GM18951 (cell line): ENCODE measurements at regions not wholly inside any gene's neighbourhood (a gene's known extent, or its start where the extent isn't known, plus 50 kb on each side); places are given as distances from the start of the nearest gene placed in this dataset.
"Not testable (repeated sequence)": the region's sequence is repeated elsewhere in the genome, so short reads cannot be mapped to it uniquely, and the experiment has no call there.

Source experiments
- POLR2A ChIP-seq: IDR thresholded peaks from 4 replicates; pipeline ENCODE4 v1.6.1; 2011; ENCODE audit warnings: mild to moderate bottlenecking; ENCODE audit not compliant: insufficient read length, insufficient read depth; ENCODE audit errors: extremely low read depth
- in situ Hi-C: fragments of 300-500 bp; cut with MboI; formaldehyde crosslinking; loops from one replicate; pipeline ENCODE4 v1.12.0; 2022; ENCODE audit warnings: low sequenced_read_pairs, mixed read lengths, inconsistent platforms; ENCODE audit not compliant: unreplicated experiment

DNA sequence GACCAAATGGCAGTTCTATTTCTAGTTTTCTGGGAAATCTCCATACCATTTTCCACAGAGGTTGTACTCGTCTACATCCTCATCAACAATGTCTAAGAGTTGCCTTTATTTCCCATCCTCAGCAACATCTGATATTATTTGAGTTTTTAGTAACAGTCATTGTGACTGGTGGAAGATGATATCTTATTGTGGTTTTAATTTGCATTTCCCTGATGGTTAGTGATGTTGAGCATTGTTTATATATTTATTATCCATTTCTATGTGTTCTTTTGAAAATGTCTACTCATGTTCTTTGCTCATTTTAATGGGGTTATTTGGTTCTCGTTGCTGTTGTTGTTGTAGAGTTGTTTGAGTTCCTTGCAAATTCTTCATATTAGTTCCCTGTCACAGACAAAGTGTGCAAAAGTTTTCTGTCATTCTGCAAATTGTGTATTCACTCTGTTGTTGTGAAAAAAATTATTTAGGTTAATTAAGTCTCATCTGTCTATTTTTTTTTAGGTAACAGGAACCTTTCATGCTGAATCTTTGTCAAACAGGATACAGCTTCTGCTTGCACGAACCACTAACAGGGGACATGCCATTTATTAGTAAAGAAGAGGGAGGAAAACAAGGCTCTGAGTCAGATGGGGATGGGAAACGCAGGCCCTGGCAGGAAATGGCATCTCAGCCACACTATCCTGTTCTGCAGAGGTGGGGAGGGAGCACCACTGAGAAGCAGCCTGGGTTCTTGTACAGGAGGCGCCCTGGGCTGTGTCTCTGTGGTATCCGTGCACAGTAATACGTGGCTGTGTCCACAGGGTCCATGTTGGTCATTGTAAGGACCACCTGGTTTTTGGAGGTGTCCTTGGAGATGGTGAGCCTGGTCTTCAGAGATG is 1196.7 kb downstream of the TMEM121 start:
- in situ Hi-C loops = not testable (repeated sequence)

DNA sequence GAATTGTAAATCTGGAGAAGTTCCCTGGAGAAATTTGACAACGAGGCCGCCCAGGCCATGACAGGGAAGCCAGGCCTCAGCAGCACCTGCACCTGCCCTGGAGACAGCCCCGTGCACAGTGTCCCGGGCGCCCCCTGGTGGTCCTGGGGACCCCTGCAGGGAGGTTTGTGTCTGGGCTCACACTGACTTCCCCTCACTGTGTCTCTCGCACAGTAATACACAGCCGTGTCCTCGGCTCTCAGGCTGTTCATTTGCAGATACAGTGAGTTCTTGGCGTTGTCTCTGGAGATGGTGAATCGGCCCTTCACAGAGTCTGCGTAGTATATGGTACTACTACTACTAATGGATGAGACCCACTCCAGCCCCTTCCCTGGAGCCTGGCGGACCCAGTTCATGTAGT is 1201.6 kb downstream of the TMEM121 start:
- in situ Hi-C loops = not testable (repeated sequence)

- in situ Hi-C loops = no loop called here
- TF ChIP-seq POLR2A = no peak
These were observed 1202.2 kb downstream of the TMEM121 start for GRCh38 chr14:106728611-106729010.

GRCh38 chr14:106729551-106729950 is 1203.2 kb downstream of the TMEM121 start:
- TF ChIP-seq POLR2A = no peak
- in situ Hi-C loops = no loop called here

GRCh38 chr14:106733771-106734170 is 1207.4 kb downstream of the TMEM121 start:
- in situ Hi-C loops = no loop called here
- no peak for TF ChIP-seq POLR2A

GRCh38 chr14:106737021-106737420 is 1210.6 kb downstream of the TMEM121 start:
- in situ Hi-C loops = no loop called here

DNA sequence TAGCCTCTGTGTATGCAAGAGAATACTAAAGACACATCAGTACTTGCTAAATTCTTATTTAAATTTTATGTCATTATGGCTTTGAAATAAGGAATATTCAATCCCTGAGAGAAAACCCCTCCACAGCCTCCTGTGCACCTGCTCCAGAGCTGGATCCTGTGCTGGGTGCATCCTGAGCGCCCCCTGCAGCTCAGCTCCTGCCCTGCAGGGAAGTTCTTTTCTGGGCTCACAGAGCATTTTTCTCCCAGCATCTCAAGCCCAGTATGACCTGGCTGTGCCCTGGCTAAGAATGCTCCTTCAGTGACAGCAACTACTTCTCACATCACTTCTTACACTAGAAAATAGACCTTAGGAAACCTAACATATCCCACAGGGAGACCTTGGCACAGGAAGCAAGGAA is 1211.7 kb downstream of the TMEM121 start:
- in situ Hi-C loops = no loop called here
- no peak for TF ChIP-seq POLR2A

More at GRCh38 chr14:106737021-106737420, 1210.6 kb downstream of the TMEM121 start:
- no peak for TF ChIP-seq POLR2A

DNA sequence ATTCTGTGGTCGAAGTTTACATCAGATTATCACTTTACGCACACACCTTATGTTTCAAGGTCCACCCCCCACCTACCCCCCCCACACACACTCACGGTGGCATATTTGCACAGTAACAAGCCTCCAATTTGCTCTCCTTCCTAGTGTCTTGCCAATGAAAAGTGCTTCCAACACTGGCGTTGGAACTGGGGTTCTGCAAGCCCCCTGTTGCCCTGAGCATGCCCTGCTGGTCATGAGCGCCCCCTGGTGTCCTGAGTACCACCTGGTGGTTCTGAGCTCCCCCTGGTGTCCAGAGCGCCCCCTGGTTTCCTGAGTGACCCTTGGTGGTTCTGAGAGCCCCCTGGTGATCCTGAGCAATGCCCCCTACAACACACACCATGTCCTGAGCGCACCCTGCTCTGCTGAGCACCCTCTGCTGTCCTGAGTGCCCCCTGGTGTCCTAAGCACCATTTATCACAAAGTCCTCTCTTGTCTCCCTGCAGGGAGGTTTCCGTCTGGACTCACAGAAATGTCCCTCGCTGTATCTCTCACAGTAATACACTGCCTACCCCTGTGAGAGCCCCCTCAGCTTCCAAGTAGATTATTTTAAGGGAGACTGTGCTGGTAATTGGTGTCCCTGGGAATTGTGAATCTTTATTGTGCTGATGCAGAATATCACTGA is 1212.3 kb downstream of the TMEM121 start:
- in situ Hi-C loops = not testable (repeated sequence)

DNA sequence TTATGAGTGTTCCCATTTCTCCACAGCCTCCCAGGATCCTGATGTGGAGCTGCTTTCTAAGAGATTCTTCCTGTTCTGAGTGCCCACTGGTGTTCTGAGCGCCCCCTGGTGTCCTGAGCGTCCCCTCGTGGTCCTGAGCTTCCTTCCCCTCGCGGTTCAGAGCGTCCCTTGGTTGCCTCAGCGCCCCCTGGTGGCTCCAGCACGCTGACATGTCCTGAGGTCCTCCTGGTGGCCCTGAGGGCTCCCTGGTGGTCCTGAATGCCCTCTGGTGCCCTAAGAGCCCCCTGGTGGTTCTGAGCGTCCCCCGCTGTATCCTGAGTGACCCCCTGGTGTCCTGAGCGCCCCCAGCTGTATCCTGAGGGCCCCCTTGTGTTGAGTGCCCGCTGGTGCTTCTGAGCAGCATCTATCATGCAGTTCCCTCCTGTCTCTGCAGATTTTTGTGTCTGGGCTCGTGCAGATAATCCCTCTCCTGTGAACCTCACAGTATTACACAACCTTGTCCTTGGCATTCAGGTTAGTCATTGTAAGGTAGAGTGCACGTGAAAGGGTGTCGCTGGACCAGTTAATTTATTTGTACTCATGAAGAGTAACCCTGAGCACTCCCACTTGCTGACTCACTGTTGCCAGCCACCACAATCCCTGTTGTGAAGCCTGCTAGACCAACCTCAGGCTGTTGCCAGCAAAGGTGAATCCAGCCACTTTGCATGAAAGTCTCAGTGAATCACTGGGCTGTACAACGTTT is 1214.9 kb downstream of the TMEM121 start:
- in situ Hi-C loops = not testable (repeated sequence)

DNA sequence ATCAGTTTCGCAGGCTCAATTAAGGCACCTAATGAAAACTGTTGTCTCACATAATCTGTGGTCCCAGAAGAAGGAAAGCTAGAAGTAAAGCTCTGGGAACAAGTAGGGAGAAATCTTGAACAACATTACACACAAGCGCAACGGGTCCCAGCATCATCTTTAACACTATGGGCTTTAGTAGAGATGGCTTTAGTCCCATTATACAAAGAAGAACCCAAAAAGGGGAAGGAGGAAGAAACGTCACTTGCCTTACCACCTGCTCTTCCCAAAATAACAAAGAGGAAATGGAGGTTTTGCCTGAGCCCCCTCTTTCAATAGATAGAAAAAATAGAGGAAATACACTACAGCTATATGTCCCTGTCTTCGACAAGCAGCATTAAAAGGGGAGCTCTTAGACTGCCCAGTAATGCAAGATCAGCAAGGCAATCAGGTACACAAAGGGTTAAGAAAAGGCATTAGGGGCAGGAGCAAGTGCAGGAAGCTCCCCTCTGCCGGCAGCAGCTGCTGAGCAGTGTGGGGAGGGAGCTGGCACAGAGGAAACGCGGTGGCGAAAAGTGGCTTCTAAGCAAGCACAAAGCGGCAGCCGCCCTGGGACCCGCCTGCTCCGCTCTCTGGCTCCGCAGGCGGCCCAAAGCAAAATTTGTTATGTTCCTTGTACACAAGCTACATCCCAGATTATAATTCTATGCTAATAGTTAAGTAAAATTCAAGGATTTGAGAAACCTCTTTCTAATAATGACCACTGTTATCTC is 1218.8 kb downstream of the TMEM121 start:
- in situ Hi-C loops = not testable (repeated sequence)

DNA sequence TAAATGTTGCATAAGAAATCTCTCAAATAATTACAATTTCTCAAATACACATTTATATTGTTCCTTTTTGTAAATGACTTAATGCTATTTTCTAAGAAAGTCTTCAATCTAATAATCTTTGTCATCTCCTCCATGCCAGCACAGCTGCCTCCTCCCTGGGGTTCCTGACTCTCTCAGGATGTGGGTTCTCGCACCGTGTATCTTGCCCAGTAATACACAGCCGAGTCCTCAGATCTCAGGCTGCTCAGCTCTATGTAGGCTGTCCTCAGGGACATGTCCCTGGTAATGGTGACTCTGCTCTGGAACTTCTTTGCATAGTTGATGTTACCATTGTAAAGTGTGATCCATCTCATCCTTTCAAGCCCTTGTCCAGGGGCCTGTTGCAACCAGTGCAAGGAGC is 1223.7 kb downstream of the TMEM121 start:
- in situ Hi-C loops = not testable (repeated sequence)

DNA sequence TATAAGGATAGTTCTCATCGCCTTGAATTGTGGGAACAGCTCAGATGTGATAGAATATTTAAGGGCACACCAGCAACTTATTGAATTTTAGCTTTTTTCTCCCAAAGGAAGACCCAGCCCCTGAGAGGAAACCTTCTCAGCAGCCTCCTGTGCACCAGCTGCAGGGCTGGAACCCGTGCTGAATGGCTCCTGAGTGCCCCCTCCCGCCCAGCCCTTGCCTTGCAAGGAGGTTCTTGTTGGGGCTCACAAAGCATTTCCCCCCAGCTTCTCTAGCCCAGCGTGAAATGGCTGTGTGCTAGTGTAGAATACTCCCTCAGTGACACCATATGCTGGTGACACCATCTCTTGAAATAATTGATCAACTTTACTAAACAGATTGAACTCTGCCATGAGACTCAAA is 1227.4 kb downstream of the TMEM121 start:
- in situ Hi-C loops = not testable (repeated sequence)

GRCh38 chr14:106757444-106757843 is 1231.1 kb downstream of the TMEM121 start:
- in situ Hi-C loops = not testable (repeated sequence)

DNA sequence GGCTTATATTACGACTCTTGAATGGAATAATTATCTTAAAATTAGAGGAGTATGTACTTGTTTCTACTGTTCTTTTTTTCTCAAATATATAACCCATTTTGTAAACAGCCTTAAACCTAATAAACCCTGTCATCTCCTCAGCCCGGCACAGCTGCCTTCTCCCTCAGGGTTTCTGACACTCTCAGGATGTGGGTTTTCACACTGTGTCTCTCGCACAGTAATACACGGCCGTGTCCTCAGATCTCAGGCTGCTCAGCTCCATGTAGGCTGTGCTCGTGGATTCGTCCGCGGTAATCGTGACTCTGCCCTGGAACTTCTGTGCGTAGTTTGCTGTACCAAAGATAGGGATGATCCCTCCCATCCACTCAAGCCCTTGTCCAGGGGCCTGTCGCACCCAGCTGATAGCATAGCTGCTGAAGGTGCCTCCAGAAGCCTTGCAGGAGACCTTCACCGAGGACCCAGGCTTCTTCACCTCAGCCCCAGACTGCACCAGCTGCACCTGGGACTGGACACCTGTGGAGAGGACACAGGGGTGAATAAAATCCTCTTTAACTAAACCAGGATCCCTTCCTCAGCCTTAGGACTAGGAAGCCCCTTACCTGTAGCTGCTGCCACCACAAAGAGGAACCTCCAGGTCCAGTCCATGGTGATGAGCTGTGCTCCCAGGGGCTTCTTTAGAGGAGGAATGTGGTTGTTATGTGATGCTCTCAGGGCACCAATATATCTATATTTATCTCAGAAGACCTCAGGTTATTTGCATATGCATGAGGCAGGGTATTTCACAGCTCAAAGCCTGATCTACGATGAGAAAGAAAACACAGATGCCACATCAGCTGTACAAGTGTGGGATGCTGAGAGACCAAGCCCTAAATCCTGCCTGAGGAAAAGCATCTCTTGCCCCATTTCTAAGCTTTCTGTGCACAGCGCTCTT is 1235.8 kb downstream of the TMEM121 start:
- in situ Hi-C loops = loop anchor here (10.0 kb wide), 1 partner anchor 47 kb away; no protein-coding TSS in a partner anchor

DNA sequence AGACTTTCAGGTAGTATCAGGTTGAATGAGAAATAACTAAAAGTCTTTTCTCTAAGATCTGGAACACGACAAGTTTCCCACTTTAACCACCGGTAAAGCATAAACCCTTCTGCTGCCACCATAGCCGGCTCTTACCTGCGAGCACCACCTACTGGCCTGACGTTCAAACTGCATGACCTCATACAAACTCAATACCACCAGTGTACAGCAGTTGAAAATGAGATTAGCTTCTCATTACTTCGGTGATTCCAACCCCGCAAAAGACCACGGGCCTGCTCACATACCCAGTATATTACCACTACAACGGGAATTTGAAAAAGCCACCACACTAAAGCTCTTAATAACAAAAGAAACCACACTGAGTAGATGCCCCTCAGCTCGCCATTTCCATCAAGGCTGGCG is 1238.6 kb downstream of the TMEM121 start:
- in situ Hi-C loops = loop anchor here (10.0 kb wide), 1 partner anchor 50 kb away; no protein-coding TSS in a partner anchor
